Panc1 (cell line): ENCODE measurements at regions not wholly inside any gene's neighbourhood (a gene's known extent, or its start where the extent isn't known, plus 50 kb on each side); places are given as distances from the start of the nearest gene placed in this dataset.
"Not testable (repeated sequence)": the region's sequence is repeated elsewhere in the genome, so short reads cannot be mapped to it uniquely, and the experiment has no call there.

Source experiments
- ATAC-seq: fragments of 200-7000 bp; cut with Tn5 transposase; 2 replicates; pipeline ENCODE4 v1.9.1; 2020; ENCODE audit warnings: mild to moderate bottlenecking, moderate library complexity
- BruUV-seq: library from RNA; stranded (reverse); fragments of 400-500 nt; replicated peaks from 2 replicates; lab custom pipeline; 2021; lab: Mats Ljungman, UMichigan
- CTCF ChIA-PET: fragments of 300-600 bp; sonication (Branson Sonifier 250); formaldehyde crosslinking; loops from one replicate; lab custom pipeline; 2022; ENCODE audit warnings: antibody characterized with exemption; lab: Charles Lee
- POLR2A ChIA-PET: fragments of 300-600 bp; sonication (Branson Sonifier 250); formaldehyde crosslinking; loops from one replicate; lab custom pipeline; 2022; ENCODE audit warnings: antibody characterized with exemption; lab: Charles Lee
- DNase-seq: peaks from one replicate; pipeline ENCODE4 v3.0.0-alpha.2; 2010; ENCODE audit warnings: low read depth, low spot score
- H3K27ac ChIP-seq: 2 replicates; pipeline ENCODE4 v1.5.1; 2011; ENCODE audit warnings: mild to moderate bottlenecking, low read length, inconsistent platforms
- H3K27me3 ChIP-seq: fragments of 200-500 bp; sonication (Bioruptor generic); 2 replicates; pipeline ENCODE4 v1.6.0; 2014; ENCODE audit warnings: low read length, inconsistent platforms; ENCODE audit not compliant: control insufficient read depth, insufficient read depth
- H3K36me3 ChIP-seq: fragments of 200-500 bp; sonication (Bioruptor generic); 2 replicates; pipeline ENCODE4 v1.5.1; 2014; ENCODE audit warnings: inconsistent platforms, mild to moderate bottlenecking, low read length, moderate library complexity; ENCODE audit not compliant: control insufficient read depth, insufficient read depth
- H3K4me1 ChIP-seq: 2 replicates; pipeline ENCODE4 v1.5.1; 2011; ENCODE audit warnings: inconsistent platforms, mild to moderate bottlenecking, low read length, moderate library complexity; ENCODE audit not compliant: control insufficient read depth, insufficient read depth
- H3K4me3 ChIP-seq, 2 experiments: 2 replicates each; pipeline ENCODE4 v1.5.1; 2011 to 2012; ENCODE audit warnings: low read depth in 2 of 2, low read length in 2 of 2, mild to moderate bottlenecking in 2 of 2, inconsistent platforms in 1 of 2, moderate library complexity in 1 of 2
- H3K9me3 ChIP-seq: fragments of 200-500 bp; sonication (Bioruptor generic); 2 replicates; pipeline ENCODE4 v1.5.1; 2014; ENCODE audit warnings: low read depth, mild to moderate bottlenecking, inconsistent platforms, low read length, moderate library complexity; ENCODE audit not compliant: control insufficient read depth, insufficient read depth
- CTCF ChIP-seq: fragments of 450-650 bp; IDR thresholded peaks from 2 replicates; pipeline ENCODE4 v1.5.1; 2017; ENCODE audit warnings: mild to moderate bottlenecking
- POLR2AphosphoS5 ChIP-seq: IDR thresholded peaks from 2 replicates; pipeline ENCODE4 v1.6.1; 2012; ENCODE audit warnings: mild to moderate bottlenecking, low read depth, low read length, moderate library complexity
- REST ChIP-seq, 2 experiments: IDR thresholded peaks; 2 replicates each; pipeline ENCODE4 v1.6.1; 2011 to 2012; ENCODE audit warnings: low read depth in 2 of 2, control low read depth in 1 of 2, low read length in 1 of 2, mild to moderate bottlenecking in 1 of 2, moderate library complexity in 1 of 2; ENCODE audit not compliant: insufficient read depth in 1 of 2
- SIN3A ChIP-seq: IDR thresholded peaks from 2 replicates; pipeline ENCODE4 v1.6.1; 2012; ENCODE audit warnings: low read depth, mild to moderate bottlenecking, low read length, moderate library complexity, borderline replicate concordance; ENCODE audit not compliant: insufficient read depth
- TCF7L2 ChIP-seq: IDR thresholded peaks from 2 replicates; pipeline ENCODE4 v1.6.1; 2011; ENCODE audit warnings: mild to moderate bottlenecking, low read depth, low read length, inconsistent platforms
- in situ Hi-C: cut with HindIII; loops from 2 replicates; pipeline ENCODE4 v1.10.0; 2016; ENCODE audit warnings: low sequenced_read_pairs, low pct_unique_long_range_greater_than_20kb
- intact Hi-C: fragments of 100-400 bp; cut with micrococcal nuclease; formaldehyde crosslinking; loops from one replicate; pipeline ENCODE4 v1.10.0; 2022; ENCODE audit not compliant: unreplicated experiment

GRCh38 chr15:96484412-96484811, 153.9 kb downstream of the NR2F2 start:
- POLR2A ChIA-PET, H3K27ac ChIP-seq, H3K4me3 ChIP-seq, H3K9me3 ChIP-seq, CTCF ChIA-PET, H3K36me3 ChIP-seq, ATAC-seq, in situ Hi-C loops, BruUV-seq, DNase-seq, H3K4me1 ChIP-seq, H3K27me3 ChIP-seq, intact Hi-C loops: not testable (repeated sequence)

GRCh38 chr15:96484830-96485229, 154.3 kb downstream of the NR2F2 start:
- CTCF ChIA-PET, result no interaction called here

More at GRCh38 chr15:96484830-96485229, 154.3 kb downstream of the NR2F2 start:
- Histone ChIP-seq H3K27ac (no peak overlapping the region), H3K27me3 (peaks cover 3% of the 10 kb centered on the region; the same call in 1 of the 2 replicates), H3K4me3 (no peak overlapping the region), H3K9me3 (no peaks in the 10 kb centered on the region), H3K36me3 (no peaks in the 10 kb centered on the region), H3K4me1 (no peaks in the 10 kb centered on the region)
- intact Hi-C loops, result no loop called here
- BruUV-seq, result no TSS peak
- POLR2A ChIA-PET, result no interaction called here
- no peak for TF ChIP-seq POLR2AphosphoS5
- no peak for TF ChIP-seq TCF7L2
- no peak for TF ChIP-seq CTCF
- TF ChIP-seq SIN3A, result no peak
- no peak for TF ChIP-seq REST (IDR thresholded peaks at IDR 0.05; ENCODE audit: insufficient read depth in 1 of 2, low read depth in 2 of 2, low read length in 1 of 2)
- no peak for DNase-seq
- in situ Hi-C loops, result no loop called here
- no peak for ATAC-seq
